HG02970 (cell line): ENCODE measurements at regions not wholly inside any gene's neighbourhood (a gene's known extent, or its start where the extent isn't known, plus 50 kb on each side); places are given as distances from the start of the nearest gene placed in this dataset.

Experiments used
- ATAC-seq: cut with Tn5 transposase; IDR thresholded peaks from one replicate; pipeline ENCODE4 v1.9.1; 2021; ENCODE audit warnings: mild to moderate bottlenecking, moderate library complexity, moderate number of reproducible peaks; ENCODE audit not compliant: unreplicated experiment, low FRiP score

- ATAC-seq, result no peak
These were observed 99.4 kb downstream of the TMEM174 start for GRCh38 chr5:73272351-73272750.

- ATAC-seq, result no peak
These were observed 95.8 kb downstream of the TMEM174 start for GRCh38 chr5:73268826-73269225.

- no peak for ATAC-seq
These were observed 94.9 kb downstream of the TMEM174 start for GRCh38 chr5:73267766-73268435.

- no peak for ATAC-seq
These were observed 94.2 kb downstream of the TMEM174 start for GRCh38 chr5:73266925-73267765.

- no peak for ATAC-seq
These were observed 93.3 kb downstream of the TMEM174 start for GRCh38 chr5:73266176-73266738.

GRCh38 chr5:73265641-73266040 lies 92.6 kb downstream of the TMEM174 start:
- ATAC-seq, result no peak

GRCh38 chr5:73264631-73265030 lies 91.6 kb downstream of the TMEM174 start:
- no peak for ATAC-seq

- ATAC-seq, result no peak
These were observed 90.2 kb downstream of the TMEM174 start for GRCh38 chr5:73263001-73263710.

GRCh38 chr5:73256862-73257261 lies 83.9 kb downstream of the TMEM174 start:
- no peak for ATAC-seq

GRCh38 chr5:73256462-73256861 lies 83.5 kb downstream of the TMEM174 start:
- no peak for ATAC-seq

GRCh38 chr5:73256012-73256411 lies 83.0 kb downstream of the TMEM174 start:
- no peak for ATAC-seq

GRCh38 chr5:73254642-73255041 lies 81.6 kb downstream of the TMEM174 start:
- no peak for ATAC-seq

GRCh38 chr5:73253047-73253660 lies 80.2 kb downstream of the TMEM174 start:
- no peak for ATAC-seq

- ATAC-seq, result no peak
These were observed 77.7 kb downstream of the TMEM174 start for GRCh38 chr5:73250645-73251044.

- ATAC-seq, result no peak
These were observed 69.7 kb downstream of the TMEM174 start for GRCh38 chr5:73242735-73243134.

GRCh38 chr5:73238873-73239272 lies 65.9 kb downstream of the TMEM174 start:
- ATAC-seq, result no peak

- no peak for ATAC-seq
These were observed 63.6 kb downstream of the TMEM174 start for GRCh38 chr5:73236541-73237128.

- ATAC-seq, result no peak
These were observed 61.2 kb downstream of the TMEM174 start for GRCh38 chr5:73234204-73234555.

- ATAC-seq, result no peak
These were observed 60.6 kb downstream of the TMEM174 start for GRCh38 chr5:73233461-73234203.

- no peak for ATAC-seq
These were observed 60.1 kb downstream of the TMEM174 start for GRCh38 chr5:73233053-73233460.
